Hepatocyte (in vitro differentiated cells): ENCODE measurements at regions not wholly inside any gene's neighbourhood (a gene's known extent, or its start where the extent isn't known, plus 50 kb on each side); places are given as distances from the start of the nearest gene placed in this dataset.

Source experiments
- DNase-seq: peaks from one replicate; pipeline ENCODE4 v3.0.0-alpha.2; 2016; ENCODE audit warnings: low spot score
- H2AFZ ChIP-seq: fragments of 200-600 bp; sonication (generic); 2 replicates; pipeline ENCODE4 v1.6.0; 2016; ENCODE audit warnings: antibody characterized with exemption, mild to moderate bottlenecking
- H3K27ac ChIP-seq: fragments of 200-600 bp; sonication (generic); 2 replicates; pipeline ENCODE4 v1.5.1; 2016; ENCODE audit warnings: mild to moderate bottlenecking
- H3K27me3 ChIP-seq: fragments of 200-600 bp; sonication (generic); 2 replicates; pipeline ENCODE4 v1.6.1; 2016
- H3K36me3 ChIP-seq: fragments of 200-600 bp; sonication (generic); replicated peaks from 2 replicates; pipeline ENCODE4 v1.5.1; 2016; ENCODE audit warnings: low read depth; ENCODE audit not compliant: insufficient read depth
- H3K4me1 ChIP-seq: fragments of 200-600 bp; sonication (generic); 2 replicates; pipeline ENCODE4 v1.5.1; 2016; ENCODE audit warnings: mild to moderate bottlenecking, moderate library complexity; ENCODE audit not compliant: insufficient read depth
- H3K4me2 ChIP-seq: fragments of 200-600 bp; sonication (generic); 2 replicates; pipeline ENCODE4 v1.6.0; 2016
- H3K4me3 ChIP-seq: fragments of 200-600 bp; sonication (generic); 2 replicates; pipeline ENCODE4 v1.5.1; 2016; ENCODE audit warnings: mild to moderate bottlenecking
- H3K79me2 ChIP-seq: fragments of 200-600 bp; sonication (generic); 2 replicates; pipeline ENCODE4 v1.6.0; 2017; ENCODE audit warnings: mild to moderate bottlenecking
- H3K9me2 ChIP-seq: fragments of 200-600 bp; sonication (generic); replicated peaks from 2 replicates; pipeline ENCODE4 v1.6.0; 2017; ENCODE audit warnings: mild to moderate bottlenecking; ENCODE audit not compliant: insufficient read depth
- H3K9me3 ChIP-seq: fragments of 200-600 bp; sonication (generic); 2 replicates; pipeline ENCODE4 v1.5.1; 2016; ENCODE audit warnings: low read depth, mild to moderate bottlenecking
- H4K20me1 ChIP-seq: fragments of 200-600 bp; sonication (generic); 2 replicates; pipeline ENCODE4 v1.6.0; 2016; ENCODE audit warnings: mild to moderate bottlenecking; ENCODE audit not compliant: insufficient read depth, poor library complexity, severe bottlenecking
- EZH2 ChIP-seq: fragments of 200-600 bp; sonication (generic); IDR thresholded peaks from 2 replicates; pipeline ENCODE4 v1.6.1; 2016; ENCODE audit warnings: antibody characterized with exemption, mild to moderate bottlenecking, borderline replicate concordance
- EZH2phosphoT487 ChIP-seq: fragments of 200-600 bp; sonication (generic); IDR thresholded peaks from one replicate; pipeline ENCODE4 v1.6.1; 2018; ENCODE audit warnings: antibody characterized with exemption, mild to moderate bottlenecking, low read depth, moderate library complexity; ENCODE audit not compliant: unreplicated experiment, severe bottlenecking
- WGBS: methylation state at CpG from one replicate; pipeline ENCODE4 v1.1.6; 2016; ENCODE audit warnings: low lambda C conversion rate; ENCODE audit errors: missing lambda C conversion rate; 5-methylcytosine and 5-hydroxymethylcytosine counted together
- TF ChIP-seq, protein P1 (sequence below): fragments of 200-600 bp; sonication (generic); IDR thresholded peaks from 2 replicates; pipeline ENCODE4 v1.5.1; 2016; ENCODE audit warnings: antibody characterized with exemption, mild to moderate bottlenecking; ENCODE audit not compliant: poor library complexity

DNA sequence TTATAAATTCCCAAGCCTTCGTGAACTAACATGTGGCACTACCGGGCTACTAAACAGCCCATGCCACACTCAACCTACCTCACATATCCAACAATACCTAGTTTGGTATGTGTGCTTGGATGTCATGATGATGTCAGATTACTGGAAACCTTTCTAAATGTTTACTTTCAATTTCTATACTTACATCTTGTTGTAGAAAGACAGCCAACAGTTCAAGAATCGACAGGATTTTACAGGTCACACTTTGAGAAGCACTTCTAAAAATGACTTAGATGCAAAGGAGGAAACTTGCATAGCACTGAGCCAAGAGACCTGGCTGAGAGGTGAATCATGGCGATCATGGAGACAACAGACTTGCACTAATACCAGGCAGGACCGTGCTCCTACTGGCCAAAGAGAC is 209.9 kb downstream of the COL4A1 start:
- Histone ChIP-seq H3K27ac (no peak overlapping the region), H2AFZ (no peak overlapping the region), H3K4me1 (peaks cover 13% of the 10 kb centered on the region), H3K36me3 (no peaks in the 10 kb centered on the region), H3K4me3 (no peak overlapping the region), H4K20me1 (no peaks in the 10 kb centered on the region), H3K9me2 (no peaks in the 10 kb centered on the region), H3K27me3 (no peaks in the 10 kb centered on the region), H3K4me2 (no peak overlapping the region), H3K9me3 (no peaks in the 10 kb centered on the region), H3K79me2 (no peaks in the 10 kb centered on the region)
- no peak for DNase-seq
- 95% methylated on average over 5 of the region's 5 CpGs for WGBS
- TF ChIP-seq, protein P1, sequence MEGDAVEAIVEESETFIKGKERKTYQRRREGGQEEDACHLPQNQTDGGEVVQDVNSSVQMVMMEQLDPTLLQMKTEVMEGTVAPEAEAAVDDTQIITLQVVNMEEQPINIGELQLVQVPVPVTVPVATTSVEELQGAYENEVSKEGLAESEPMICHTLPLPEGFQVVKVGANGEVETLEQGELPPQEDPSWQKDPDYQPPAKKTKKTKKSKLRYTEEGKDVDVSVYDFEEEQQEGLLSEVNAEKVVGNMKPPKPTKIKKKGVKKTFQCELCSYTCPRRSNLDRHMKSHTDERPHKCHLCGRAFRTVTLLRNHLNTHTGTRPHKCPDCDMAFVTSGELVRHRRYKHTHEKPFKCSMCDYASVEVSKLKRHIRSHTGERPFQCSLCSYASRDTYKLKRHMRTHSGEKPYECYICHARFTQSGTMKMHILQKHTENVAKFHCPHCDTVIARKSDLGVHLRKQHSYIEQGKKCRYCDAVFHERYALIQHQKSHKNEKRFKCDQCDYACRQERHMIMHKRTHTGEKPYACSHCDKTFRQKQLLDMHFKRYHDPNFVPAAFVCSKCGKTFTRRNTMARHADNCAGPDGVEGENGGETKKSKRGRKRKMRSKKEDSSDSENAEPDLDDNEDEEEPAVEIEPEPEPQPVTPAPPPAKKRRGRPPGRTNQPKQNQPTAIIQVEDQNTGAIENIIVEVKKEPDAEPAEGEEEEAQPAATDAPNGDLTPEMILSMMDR, result no peak
- TF ChIP-seq EZH2, result no peak
- no peak for TF ChIP-seq EZH2phosphoT487

DNA sequence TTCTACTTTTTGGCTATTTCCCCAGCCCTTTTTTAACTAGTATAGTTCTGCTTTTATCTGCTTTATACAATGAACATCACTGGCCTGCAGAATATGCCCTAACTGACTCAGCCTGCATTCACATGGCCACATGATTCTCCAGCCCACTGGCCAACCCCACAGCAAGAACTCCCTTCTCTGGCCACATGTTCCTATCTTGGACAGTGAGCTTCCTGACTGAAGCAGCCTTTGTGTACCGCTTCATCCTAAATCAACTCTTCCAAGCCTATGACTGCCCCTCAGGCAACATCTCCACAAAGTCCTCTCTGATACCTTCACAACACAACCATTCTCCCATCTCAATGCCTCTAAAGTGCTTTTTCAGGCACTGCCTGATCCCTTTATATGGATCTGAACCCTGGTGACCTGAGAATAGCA is 214.1 kb downstream of the COL4A1 start:
- no peak for DNase-seq
- no peaks in the 10 kb centered on the region for H3K36me3 ChIP-seq
- H3K4me3 ChIP-seq, result no peak overlapping the region
- TF ChIP-seq, protein P1, result no peak
- TF ChIP-seq EZH2phosphoT487 (no peak), EZH2 (no peak)
- no peak overlapping the region for H3K4me2 ChIP-seq
- WGBS, result 100% methylated on average over 1 of the region's 1 CpG
- no peaks in the 10 kb centered on the region for H3K9me2 ChIP-seq
- peaks cover 13% of the 10 kb centered on the region for H3K4me1 ChIP-seq
- H3K27ac ChIP-seq, result no peak overlapping the region
- H2AFZ ChIP-seq, result no peak overlapping the region
- no peaks in the 10 kb centered on the region for H3K79me2 ChIP-seq
- H4K20me1 ChIP-seq, result no peaks in the 10 kb centered on the region
- H3K27me3 ChIP-seq, result no peaks in the 10 kb centered on the region
- H3K9me3 ChIP-seq, result no peaks in the 10 kb centered on the region

GRCh38 chr13:110089815-110090214 is 217.1 kb downstream of the COL4A1 start:
- H3K4me3 ChIP-seq, result no peak overlapping the region
- no peaks in the 10 kb centered on the region for H3K36me3 ChIP-seq
- H2AFZ ChIP-seq, result no peak overlapping the region
- H3K79me2 ChIP-seq, result no peaks in the 10 kb centered on the region
- no peak for DNase-seq
- TF ChIP-seq, protein P1, result no peak
- TF ChIP-seq EZH2phosphoT487, result no peak
- TF ChIP-seq EZH2, result no peak
- no peak overlapping the region for H3K4me2 ChIP-seq
- H3K9me2 ChIP-seq, result no peaks in the 10 kb centered on the region
- H3K27ac ChIP-seq, result no peak overlapping the region
- H3K27me3 ChIP-seq, result no peaks in the 10 kb centered on the region
- H4K20me1 ChIP-seq, result no peaks in the 10 kb centered on the region
- H3K4me1 ChIP-seq, result peaks cover 7% of the 10 kb centered on the region
- WGBS, result 80% methylated on average over 4 of the region's 4 CpGs
- no peaks in the 10 kb centered on the region for H3K9me3 ChIP-seq

- Histone ChIP-seq H3K4me3 (no peak overlapping the region), H3K9me2 (no peaks in the 10 kb centered on the region), H3K4me2 (no peak overlapping the region), H3K9me3 (no peaks in the 10 kb centered on the region), H3K36me3 (no peaks in the 10 kb centered on the region), H2AFZ (no peak overlapping the region), H4K20me1 (no peaks in the 10 kb centered on the region), H3K27me3 (no peaks in the 10 kb centered on the region), H3K79me2 (no peaks in the 10 kb centered on the region), H3K4me1 (peaks cover 4% of the 10 kb centered on the region), H3K27ac (no peak overlapping the region)
- DNase-seq, result no peak
- TF ChIP-seq, protein P1, result no peak
- TF ChIP-seq EZH2 (no peak), EZH2phosphoT487 (no peak)
Measured at GRCh38 chr13:110089100-110089499, 217.9 kb downstream of the COL4A1 start.
